HTERT RPE-1 (cell line): ENCODE measurements at regions not wholly inside any gene's neighbourhood (a gene's known extent, or its start where the extent isn't known, plus 50 kb on each side); places are given as distances from the start of the nearest gene placed in this dataset.

Experiments used
- in situ Hi-C: fragments of 300-500 bp; cut with MboI; formaldehyde crosslinking; loops from 4 replicates; pipeline ENCODE4 v1.14.3; 2020; ENCODE audit warnings: low sequenced_read_pairs

- in situ Hi-C loops = no loop called here
Measured at GRCh38 chr14:100453930-100454329, 130.8 kb downstream of the SLC25A47 start.

- in situ Hi-C loops = no loop called here
Measured at GRCh38 chr14:100454437-100454836, 131.3 kb downstream of the SLC25A47 start.

DNA sequence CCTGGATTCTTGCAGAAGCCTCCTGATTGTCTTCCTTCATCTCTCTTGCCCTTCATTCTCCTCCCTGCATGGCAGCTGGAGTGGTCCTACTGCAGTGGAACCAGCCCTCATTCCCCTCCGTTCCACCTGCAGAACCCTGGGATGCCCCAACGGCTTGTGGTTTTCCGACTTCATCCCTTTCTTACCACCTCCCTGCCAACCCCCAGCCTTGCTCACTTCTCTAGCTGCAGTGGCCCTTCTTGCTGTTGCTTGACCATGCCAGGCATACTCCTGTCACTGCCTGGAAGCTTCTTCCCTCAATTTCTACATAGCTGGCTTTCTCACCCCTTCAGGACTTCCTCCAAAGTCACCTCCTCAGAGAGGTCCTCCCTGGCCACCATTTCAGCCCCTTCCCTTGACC lies 123.3 kb downstream of the BEGAIN start:
- in situ Hi-C loops = no loop called here

GRCh38 chr14:100466111-100466856 lies 120.9 kb downstream of the BEGAIN start:
- in situ Hi-C loops = no loop called here

- in situ Hi-C loops = no loop called here
Measured at GRCh38 chr14:100467046-100467750, 120.0 kb downstream of the BEGAIN start.

GRCh38 chr14:100467939-100468338 lies 119.3 kb downstream of the BEGAIN start:
- in situ Hi-C loops = no loop called here

- in situ Hi-C loops = no loop called here
Measured at GRCh38 chr14:100468557-100468956, 118.7 kb downstream of the BEGAIN start.

- in situ Hi-C loops = no loop called here
Measured at GRCh38 chr14:100469632-100470522, 117.3 kb downstream of the BEGAIN start.

DNA sequence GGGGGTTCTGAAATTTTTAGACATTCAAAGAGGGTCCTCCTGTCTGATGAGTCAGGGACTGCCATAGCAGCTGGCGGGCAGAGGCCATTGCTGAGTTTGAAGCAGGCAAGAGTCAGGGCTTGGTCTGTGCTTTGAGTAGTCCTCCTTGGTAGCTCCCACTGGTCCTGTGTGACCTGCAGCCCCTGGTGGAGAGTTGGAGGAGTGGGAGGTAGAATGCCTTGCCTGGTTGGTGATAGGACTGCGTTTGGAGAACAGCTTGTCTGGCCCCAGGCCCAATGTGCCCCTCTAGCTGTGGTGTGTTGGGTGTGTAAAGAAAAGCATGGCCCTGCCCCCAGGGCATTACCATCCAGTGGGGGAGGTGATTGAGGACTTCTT lies 116.7 kb downstream of the BEGAIN start:
- in situ Hi-C loops = no loop called here

DNA sequence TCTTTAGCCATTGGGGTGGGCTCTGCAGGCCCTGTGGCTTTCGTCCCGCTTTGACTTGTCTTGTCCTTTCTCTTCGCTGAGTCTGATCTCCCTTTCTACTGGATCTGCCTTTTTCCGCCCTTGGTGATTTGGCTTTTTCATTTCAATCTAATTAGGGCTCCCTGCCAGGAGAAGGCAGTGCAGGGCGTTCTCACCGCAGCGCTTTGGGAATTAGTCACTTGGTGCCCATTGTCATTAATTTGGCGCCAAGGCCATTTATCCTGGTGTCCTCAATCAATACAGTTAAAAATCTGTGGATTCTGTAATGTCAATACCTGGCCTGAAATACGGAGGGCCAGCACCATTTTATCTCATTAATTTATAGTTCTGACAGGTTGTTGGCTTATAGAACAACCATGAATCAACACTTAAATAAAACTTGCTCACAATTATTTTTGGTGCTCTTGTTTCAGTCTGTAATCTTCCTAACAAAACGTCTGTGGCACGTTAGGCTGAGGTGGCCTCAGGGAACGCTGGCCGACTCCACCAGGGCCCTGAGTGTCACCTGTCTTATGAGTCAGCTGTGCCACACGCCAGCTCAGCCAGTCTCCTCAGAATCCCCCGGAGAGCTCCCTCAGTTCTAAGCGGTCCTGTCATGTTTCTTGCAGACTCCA lies 115.7 kb downstream of the BEGAIN start:
- in situ Hi-C loops = no loop called here

GRCh38 chr14:100472094-100472455 lies 115.1 kb downstream of the BEGAIN start:
- in situ Hi-C loops = no loop called here

DNA sequence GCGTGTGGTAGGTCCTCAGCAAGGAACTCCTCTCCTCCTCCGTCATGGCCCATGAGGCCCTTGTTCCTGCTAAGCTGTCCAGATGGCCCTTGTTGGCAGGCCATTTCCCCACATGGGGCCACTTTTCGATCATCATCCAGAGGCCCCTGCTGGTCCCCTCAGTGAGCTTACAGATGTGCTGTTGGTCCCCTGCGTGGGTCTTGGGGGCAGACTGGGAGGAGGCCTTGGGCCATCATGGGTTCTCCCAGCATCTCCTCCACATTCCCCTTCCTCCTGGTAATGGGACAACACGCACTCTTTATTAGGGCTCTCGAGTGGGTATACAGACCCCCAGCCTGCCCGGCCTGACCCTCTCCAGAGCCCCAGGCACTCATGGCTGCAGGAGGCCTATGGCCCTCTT lies 114.7 kb downstream of the BEGAIN start:
- in situ Hi-C loops = no loop called here

GRCh38 chr14:100473249-100473648 lies 114.0 kb downstream of the BEGAIN start:
- in situ Hi-C loops = no loop called here

- in situ Hi-C loops = no loop called here
Measured at GRCh38 chr14:100474196-100474595, 113.0 kb downstream of the BEGAIN start.

DNA sequence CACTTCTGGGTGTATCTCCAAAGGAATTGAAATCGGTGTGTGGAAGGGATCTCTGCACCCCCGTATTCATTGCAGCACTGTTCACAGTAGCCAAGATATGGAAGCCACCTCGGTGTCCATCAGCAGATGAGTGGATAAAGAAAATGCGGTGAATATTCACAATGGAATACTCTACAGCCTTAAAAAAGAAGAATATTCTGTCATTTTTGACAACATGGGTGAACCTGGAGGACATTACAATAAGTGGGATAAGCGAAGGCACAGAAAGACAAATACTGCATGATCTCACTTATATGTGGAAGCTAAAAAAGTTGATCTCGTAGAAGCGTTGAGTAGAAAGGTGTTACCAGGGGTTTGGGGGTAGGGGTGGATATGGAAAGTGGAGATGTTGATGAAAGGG lies 111.9 kb downstream of the BEGAIN start:
- in situ Hi-C loops = no loop called here

DNA sequence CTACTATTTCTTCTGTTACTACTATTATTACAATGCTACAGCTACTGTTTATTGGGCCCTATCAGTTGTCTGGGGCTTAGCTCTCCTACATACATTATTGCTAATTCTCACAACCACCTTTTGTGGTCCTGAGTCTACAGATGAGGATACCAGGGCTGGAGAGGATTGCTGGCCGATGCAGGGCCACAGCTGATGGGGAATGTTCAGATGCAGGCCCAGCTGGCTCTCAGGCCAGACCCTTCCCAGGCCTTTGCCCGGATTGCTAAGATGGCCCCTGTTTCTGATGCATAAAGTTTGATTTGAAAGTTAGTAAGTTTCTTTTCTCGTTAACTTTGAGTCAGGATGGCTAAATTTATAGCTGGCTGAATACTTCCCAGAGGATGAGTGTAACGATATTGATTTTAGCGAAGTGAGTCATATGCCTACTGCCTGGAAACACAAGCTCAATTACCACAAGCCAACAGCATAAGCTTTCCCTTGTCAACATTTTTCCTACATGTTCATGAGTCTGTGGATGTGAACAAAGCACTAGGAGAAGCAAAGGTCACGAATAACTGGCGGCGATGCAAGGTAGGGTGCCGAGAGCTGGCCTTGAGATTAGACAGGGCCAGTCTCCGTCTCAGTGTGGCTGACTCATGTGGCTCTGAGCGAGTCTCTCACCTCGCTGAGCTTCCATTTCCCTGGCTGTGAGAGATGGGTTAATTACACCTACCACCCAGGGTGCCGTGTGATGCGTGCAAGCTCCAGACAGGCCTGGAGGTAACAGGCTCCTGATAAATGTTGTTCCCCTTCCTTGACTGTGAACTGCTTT lies 111.0 kb downstream of the BEGAIN start:
- in situ Hi-C loops = no loop called here

DNA sequence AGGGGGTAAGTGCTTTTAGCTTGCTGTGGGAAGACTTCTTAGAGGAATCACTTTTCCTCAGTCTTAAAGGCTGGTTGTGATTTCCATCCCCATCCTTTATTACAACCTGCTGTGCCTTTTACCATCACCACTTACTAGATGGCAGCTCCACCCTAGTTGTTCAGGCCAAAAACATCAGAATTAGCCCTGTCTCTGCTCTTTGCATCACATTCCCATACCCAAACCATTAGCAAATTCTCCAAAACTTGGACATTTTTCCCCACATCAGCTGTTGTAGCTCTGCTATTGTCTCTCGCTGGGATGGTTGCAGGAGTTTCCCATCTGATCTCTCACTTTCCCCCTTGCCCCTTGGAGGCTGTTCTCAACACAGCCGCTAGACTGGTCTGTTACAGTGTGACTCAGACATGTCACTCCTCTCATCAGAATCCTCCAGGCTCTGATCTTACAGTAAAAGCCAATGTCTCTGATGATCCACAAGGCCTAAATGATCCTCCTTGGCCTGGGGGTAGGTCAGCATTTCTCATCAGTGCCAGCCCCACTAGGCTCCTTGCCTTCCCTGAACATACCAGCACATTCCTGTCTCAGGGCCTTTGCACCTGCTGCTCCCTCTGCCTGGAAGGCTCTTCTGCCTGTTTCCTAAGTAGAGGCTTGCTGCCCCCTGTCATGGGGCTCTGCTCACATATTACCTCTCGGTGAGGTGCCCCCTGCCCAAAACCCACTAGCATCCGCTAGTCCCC lies 102.5 kb downstream of the BEGAIN start:
- in situ Hi-C loops = no loop called here

- in situ Hi-C loops = no loop called here
Measured at GRCh38 chr14:100486025-100486828, 101.0 kb downstream of the BEGAIN start.
